Nephron (organoid): ENCODE measurements at regions not wholly inside any gene's neighbourhood (a gene's known extent, or its start where the extent isn't known, plus 50 kb on each side); places are given as distances from the start of the nearest gene placed in this dataset.

Source experiments
- H3K27ac Mint-ChIP-seq, 3 experiments: 2 replicates each; pipeline ENCODE4 v1.8.0; 2020; ENCODE audit warnings: mixed read lengths in 3 of 3, mild to moderate bottlenecking in 2 of 3, moderate library complexity in 1 of 3
- H3K27me3 Mint-ChIP-seq: 2 replicates; pipeline ENCODE4 v1.8.0; 2021; ENCODE audit warnings: low read depth, mild to moderate bottlenecking, moderate library complexity, mixed read lengths
- H3K36me3 Mint-ChIP-seq: 2 replicates; pipeline ENCODE4 v1.8.0; 2020; ENCODE audit warnings: low read depth, mixed read lengths
- H3K4me1 Mint-ChIP-seq: 2 replicates; pipeline ENCODE4 v1.8.0; 2020; ENCODE audit warnings: mixed read lengths
- H3K4me3 Mint-ChIP-seq, 3 experiments: 2 replicates each; pipeline ENCODE4 v1.8.0; 2020; ENCODE audit warnings: mild to moderate bottlenecking in 3 of 3, mixed read lengths in 3 of 3, moderate library complexity in 2 of 3
- H3K9me3 Mint-ChIP-seq: 2 replicates; pipeline ENCODE4 v1.8.0; 2020; ENCODE audit warnings: mixed read lengths
- CTCF ChIP-seq, 3 experiments: fragments of 200-600 bp; sonication (generic); IDR thresholded peaks; one replicate each; pipeline ENCODE4 v1.5.0; 2021; ENCODE audit warnings: antibody characterized with exemption in 3 of 3; ENCODE audit not compliant: unreplicated experiment in 3 of 3

DNA sequence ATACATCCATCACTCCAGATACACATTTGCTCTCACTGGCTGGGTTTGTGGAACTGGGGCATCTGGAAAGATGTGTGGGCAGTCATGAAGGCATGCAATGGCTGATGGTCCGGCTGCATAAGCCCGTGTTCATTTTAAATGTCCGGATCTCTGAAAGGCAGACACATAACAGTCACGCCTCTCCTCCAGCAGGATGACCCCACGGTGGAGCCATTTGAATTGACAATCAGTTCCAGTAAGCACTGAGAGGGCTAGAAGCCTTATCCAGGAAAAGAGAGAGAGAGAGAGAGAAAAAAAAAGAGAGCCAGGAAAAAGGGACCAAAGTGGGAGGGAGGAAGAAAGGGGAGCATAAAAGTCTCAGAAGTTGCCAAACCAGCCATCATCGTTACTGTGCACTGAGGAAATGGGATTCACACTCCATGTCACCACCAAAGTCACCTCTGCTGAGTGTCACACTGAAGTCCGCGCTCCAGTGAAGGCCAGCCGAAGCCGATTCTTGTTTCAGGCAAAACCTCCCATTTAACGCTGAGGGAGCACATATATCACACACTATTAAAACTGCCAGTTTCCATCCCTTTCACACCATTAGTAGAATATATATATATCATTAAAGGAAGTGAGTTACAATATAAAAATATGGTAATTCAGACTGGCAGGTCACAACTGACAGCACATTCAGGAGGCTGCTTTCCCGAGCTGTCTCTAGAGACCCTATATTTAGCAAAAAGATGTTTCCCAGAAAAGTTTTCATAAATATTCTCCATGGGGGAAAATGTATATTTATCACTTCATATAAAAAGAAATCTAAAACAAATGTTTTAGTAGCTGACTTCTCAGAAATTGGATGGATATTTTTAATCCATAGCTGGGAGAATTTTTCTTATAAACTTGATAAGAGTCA, 142.0 kb downstream of the ACTR3 start:
- no peak overlapping the region for H3K27ac Mint-ChIP-seq
- H3K27me3 Mint-ChIP-seq, result no peaks in the 10 kb centered on the region
- no peaks in the 10 kb centered on the region for H3K36me3 Mint-ChIP-seq
- H3K9me3 Mint-ChIP-seq, result peaks cover 2% of the 10 kb centered on the region
- H3K4me1 Mint-ChIP-seq, result no peaks in the 10 kb centered on the region
- H3K4me3 Mint-ChIP-seq, result no peak overlapping the region
- no peak for TF ChIP-seq CTCF (IDR thresholded peaks at IDR 0.05; ENCODE audit: unreplicated experiment in 3 of 3)

GRCh38 chr2:114032705-114033104, 142.8 kb downstream of the ACTR3 start:
- no peaks in the 10 kb centered on the region for H3K27me3 Mint-ChIP-seq
- peaks cover 2% of the 10 kb centered on the region for H3K9me3 Mint-ChIP-seq
- no peak for TF ChIP-seq CTCF (IDR thresholded peaks at IDR 0.05; ENCODE audit: unreplicated experiment in 3 of 3)
- no peaks in the 10 kb centered on the region for H3K4me1 Mint-ChIP-seq
- no peaks in the 10 kb centered on the region for H3K36me3 Mint-ChIP-seq
- no peak overlapping the region for H3K4me3 Mint-ChIP-seq
- H3K27ac Mint-ChIP-seq, result no peak overlapping the region

DNA sequence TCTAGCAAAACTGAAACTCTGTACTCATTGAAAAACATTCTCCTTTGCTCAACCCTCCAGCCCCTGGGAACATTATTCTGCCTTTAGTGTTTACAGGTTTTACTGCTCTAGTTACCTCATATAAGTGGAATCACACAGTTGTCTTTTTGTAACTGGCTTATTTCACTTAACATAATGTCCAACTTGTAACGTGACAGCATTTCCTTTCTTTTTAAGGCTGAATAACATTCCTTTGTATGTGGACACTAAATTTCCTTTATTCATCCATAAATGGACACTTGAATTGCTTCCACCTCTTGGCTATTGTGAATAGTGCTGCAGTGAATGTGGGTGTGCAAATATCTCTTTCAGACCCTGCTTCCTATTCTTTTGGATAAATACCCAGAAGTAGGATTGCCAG, 144.9 kb downstream of the ACTR3 start:
- Mint-ChIP-seq H3K27me3 (no peaks in the 10 kb centered on the region), H3K9me3 (peaks cover 2% of the 10 kb centered on the region), H3K36me3 (no peaks in the 10 kb centered on the region), H3K4me3 (no peak overlapping the region), H3K27ac (no peak overlapping the region), H3K4me1 (no peaks in the 10 kb centered on the region)
- TF ChIP-seq CTCF (IDR thresholded peaks at IDR 0.05; ENCODE audit: unreplicated experiment in 3 of 3), result no peak

DNA sequence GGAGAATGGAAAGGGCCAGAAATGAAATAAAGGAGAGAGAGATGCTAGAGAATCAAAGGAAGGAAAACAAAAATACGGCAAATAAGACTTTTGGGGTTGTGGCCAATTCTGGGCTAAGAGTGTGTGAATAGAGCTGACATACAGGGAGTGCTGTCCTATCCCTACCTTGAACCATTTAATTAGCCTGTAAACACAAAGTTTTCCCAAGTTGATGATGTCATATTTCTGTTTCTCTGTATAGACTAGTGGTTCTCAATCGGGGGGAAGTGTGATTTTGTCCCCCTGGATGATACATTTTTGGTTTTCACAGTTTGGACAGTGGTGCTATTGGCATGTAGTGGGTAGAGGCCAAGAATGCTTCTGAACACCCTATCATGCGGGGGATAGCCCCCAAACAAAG, 148.8 kb downstream of the ACTR3 start:
- H3K27ac Mint-ChIP-seq, result no peak overlapping the region
- H3K9me3 Mint-ChIP-seq, result peaks cover 2% of the 10 kb centered on the region
- TF ChIP-seq CTCF (IDR thresholded peaks at IDR 0.05; ENCODE audit: unreplicated experiment in 3 of 3), result no peak
- no peaks in the 10 kb centered on the region for H3K27me3 Mint-ChIP-seq
- no peaks in the 10 kb centered on the region for H3K4me1 Mint-ChIP-seq
- H3K4me3 Mint-ChIP-seq, result no peak overlapping the region
- no peaks in the 10 kb centered on the region for H3K36me3 Mint-ChIP-seq

- no peaks in the 10 kb centered on the region for H3K36me3 Mint-ChIP-seq
Measured at GRCh38 chr2:114039677-114040076, 149.8 kb downstream of the ACTR3 start.

More at GRCh38 chr2:114039677-114040076, 149.8 kb downstream of the ACTR3 start:
- H3K4me1 Mint-ChIP-seq, result no peaks in the 10 kb centered on the region
- no peak for TF ChIP-seq CTCF (IDR thresholded peaks at IDR 0.05; ENCODE audit: unreplicated experiment in 3 of 3)
- H3K9me3 Mint-ChIP-seq, result peaks cover 2% of the 10 kb centered on the region
- H3K27ac Mint-ChIP-seq, result no peak overlapping the region
- H3K27me3 Mint-ChIP-seq, result no peaks in the 10 kb centered on the region
- H3K4me3 Mint-ChIP-seq, result no peak overlapping the region
